Retinal pigment epithelial cell (primary cell): ENCODE measurements at regions not wholly inside any gene's neighbourhood (a gene's known extent, or its start where the extent isn't known, plus 50 kb on each side); places are given as distances from the start of the nearest gene placed in this dataset.

Experiments
- DNase-seq: peaks from one replicate; pipeline ENCODE4 v3.0.0-alpha.2; 2010; ENCODE audit warnings: low read depth
- H3K4me3 ChIP-seq: 2 replicates; pipeline ENCODE4 v1.5.1; 2011; ENCODE audit warnings: mild to moderate bottlenecking, low read length, control low read depth, moderate library complexity
- CTCF ChIP-seq: conservative IDR thresholded peaks from 2 replicates; pipeline ENCODE4 v1.5.1; 2011; ENCODE audit warnings: low read depth, low read length, control low read depth, inconsistent platforms

GRCh38 chr3:82581350-82581749 is 819.9 kb upstream of the GBE1 start:
- H3K4me3 ChIP-seq: no peak overlapping the region
- no peak for TF ChIP-seq CTCF
- no peak for DNase-seq

GRCh38 chr3:82572721-82573120 is 811.3 kb upstream of the GBE1 start:
- H3K4me3 ChIP-seq: no peak overlapping the region
- no peak for TF ChIP-seq CTCF
- DNase-seq: no peak

- no peak for TF ChIP-seq CTCF
- DNase-seq: no peak
- H3K4me3 ChIP-seq: no peak overlapping the region
Observed at GRCh38 chr3:82568776-82569338, 807.4 kb upstream of the GBE1 start.

- TF ChIP-seq CTCF: no peak
Observed at GRCh38 chr3:82567029-82567600, 805.7 kb upstream of the GBE1 start.

GRCh38 chr3:82562896-82563295 is 801.5 kb upstream of the GBE1 start:
- TF ChIP-seq CTCF: no peak
- DNase-seq: no peak
- no peak overlapping the region for H3K4me3 ChIP-seq

More at GRCh38 chr3:82567029-82567600, 805.7 kb upstream of the GBE1 start:
- DNase-seq: no peak
- H3K4me3 ChIP-seq: no peak overlapping the region

GRCh38 chr3:82561784-82562183 is 800.3 kb upstream of the GBE1 start:
- TF ChIP-seq CTCF: no peak
- no peak for DNase-seq
- no peak overlapping the region for H3K4me3 ChIP-seq

- no peak for DNase-seq
- H3K4me3 ChIP-seq: no peak overlapping the region
- TF ChIP-seq CTCF: no peak
Observed at GRCh38 chr3:82558081-82558480, 796.6 kb upstream of the GBE1 start.
